PFSK-1 (cell line): ENCODE measurements at regions not wholly inside any gene's neighbourhood (a gene's known extent, or its start where the extent isn't known, plus 50 kb on each side); places are given as distances from the start of the nearest gene placed in this dataset.

Experiments used
- FOXP2 ChIP-seq: optimal IDR thresholded peaks from 2 replicates; pipeline ENCODE3; 2011; ENCODE audit warnings: borderline replicate concordance, control low read depth, inconsistent platforms; ENCODE audit not compliant: insufficient read depth; ENCODE audit errors: extremely low read length, extremely low read depth
- POLR2AphosphoS5 ChIP-seq: IDR thresholded peaks from 2 replicates; pipeline ENCODE4 v1.6.1; 2012; ENCODE audit warnings: low read depth, mild to moderate bottlenecking, control low read depth, low read length, moderate library complexity
- REST ChIP-seq, 2 experiments: IDR thresholded peaks; 2 replicates each; pipeline versions ENCODE4 v1.6.1 to v1.8.0; 2011 to 2012; ENCODE audit warnings: low read depth in 2 of 2, low read length in 2 of 2, control low read depth in 1 of 2, inconsistent platforms in 1 of 2, mild to moderate bottlenecking in 1 of 2, moderate library complexity in 1 of 2; ENCODE audit not compliant: insufficient read depth in 1 of 2
- SIN3A ChIP-seq: IDR thresholded peaks from 2 replicates; pipeline ENCODE4 v1.6.1; 2012; ENCODE audit warnings: mild to moderate bottlenecking, low read length, moderate library complexity, borderline replicate concordance; ENCODE audit not compliant: insufficient read depth
- TAF1 ChIP-seq: IDR thresholded peaks from 2 replicates; pipeline ENCODE4 v1.6.1; 2012; ENCODE audit warnings: low read length, control low read depth, borderline replicate concordance; ENCODE audit not compliant: insufficient read depth

- TF ChIP-seq FOXP2, result no peak
- TF ChIP-seq POLR2AphosphoS5, result no peak
- TF ChIP-seq SIN3A, result no peak
- TF ChIP-seq TAF1, result no peak
- no peak for TF ChIP-seq REST (IDR thresholded peaks at IDR 0.05; ENCODE audit: insufficient read depth in 1 of 2, low read depth in 2 of 2, low read length in 2 of 2)
Observed at GRCh38 chr9:109903515-109904138, 123.6 kb downstream of the PALM2AKAP2 start.

GRCh38 chr9:109904666-109905065 lies 124.7 kb downstream of the PALM2AKAP2 start:
- TF ChIP-seq FOXP2 (no peak), TAF1 (no peak), SIN3A (no peak)

- TF ChIP-seq POLR2AphosphoS5 (no peak), SIN3A (no peak), FOXP2 (no peak), REST (IDR thresholded peaks at IDR 0.05; ENCODE audit: insufficient read depth in 1 of 2, low read depth in 2 of 2, low read length in 2 of 2) (no peak), TAF1 (no peak)
Observed at GRCh38 chr9:109905472-109905871, 125.5 kb downstream of the PALM2AKAP2 start.

GRCh38 chr9:109906766-109907382 lies 126.9 kb downstream of the PALM2AKAP2 start:
- TF ChIP-seq SIN3A (no peak), REST (IDR thresholded peaks at IDR 0.05; ENCODE audit: insufficient read depth in 1 of 2, low read depth in 2 of 2, low read length in 2 of 2) (no peak), FOXP2 (no peak), TAF1 (no peak), POLR2AphosphoS5 (no peak)

- TF ChIP-seq REST (IDR thresholded peaks at IDR 0.05; ENCODE audit: insufficient read depth in 1 of 2, low read depth in 2 of 2, low read length in 2 of 2) (no peak), FOXP2 (no peak), POLR2AphosphoS5 (no peak), SIN3A (no peak), TAF1 (no peak)
Observed at GRCh38 chr9:109907400-109907799, 127.4 kb downstream of the PALM2AKAP2 start.
